H9 (cell line): ENCODE measurements at regions not wholly inside any gene's neighbourhood (a gene's known extent, or its start where the extent isn't known, plus 50 kb on each side); places are given as distances from the start of the nearest gene placed in this dataset.

ENCODE experiments used
- DNase-seq: peaks from one replicate; pipeline ENCODE4 v3.0.0-alpha.2; 2017
- H2AFZ ChIP-seq: one replicate; pipeline ENCODE4 v1.6.1; 2013; ENCODE audit warnings: mild to moderate bottlenecking, low read length, control low read depth, moderate library complexity
- H2AK5ac ChIP-seq: 2 replicates; pipeline ENCODE4 v1.6.1; 2013; ENCODE audit warnings: low read length, control low read depth, mixed read lengths; ENCODE audit not compliant: insufficient read length
- H2BK120ac ChIP-seq: one replicate; pipeline ENCODE4 v1.6.1; 2013; ENCODE audit warnings: low read depth, mild to moderate bottlenecking, low read length, control low read depth, inconsistent platforms; ENCODE audit not compliant: poor library complexity, severe bottlenecking
- H2BK12ac ChIP-seq: 2 replicates; pipeline ENCODE4 v1.6.1; 2013; ENCODE audit warnings: low read length, control low read depth, mixed read lengths, low read depth; ENCODE audit not compliant: insufficient read length
- H2BK15ac ChIP-seq: 2 replicates; pipeline ENCODE4 v1.6.1; 2013; ENCODE audit warnings: low read depth, low read length, control low read depth
- H2BK20ac ChIP-seq: one replicate; pipeline ENCODE4 v1.6.1; 2013; ENCODE audit warnings: low read depth, mild to moderate bottlenecking, low read length, control low read depth, inconsistent platforms; ENCODE audit not compliant: poor library complexity, severe bottlenecking
- H2BK5ac ChIP-seq: 2 replicates; pipeline ENCODE4 v1.6.1; 2013; ENCODE audit warnings: low read length, control low read depth, mixed read lengths; ENCODE audit not compliant: insufficient read length
- H3K14ac ChIP-seq: 2 replicates; pipeline ENCODE4 v1.6.1; 2013; ENCODE audit warnings: low read length, control low read depth; ENCODE audit not compliant: insufficient read depth
- H3K18ac ChIP-seq: 2 replicates; pipeline ENCODE4 v1.6.1; 2013; ENCODE audit warnings: low read depth, mild to moderate bottlenecking, mixed read lengths, low read length, control low read depth; ENCODE audit not compliant: insufficient read length
- H3K23ac ChIP-seq: 2 replicates; pipeline ENCODE4 v1.6.1; 2013; ENCODE audit warnings: low read length, control low read depth, mixed read lengths, low read depth; ENCODE audit not compliant: insufficient read length
- H3K23me2 ChIP-seq: 2 replicates; pipeline ENCODE4 v1.6.1; 2013; ENCODE audit warnings: low read depth, mild to moderate bottlenecking, mixed read lengths, low read length, control low read depth; ENCODE audit not compliant: insufficient read length, poor library complexity, severe bottlenecking
- H3K27ac ChIP-seq: 2 replicates; pipeline ENCODE4 v1.5.1; 2013; ENCODE audit warnings: low read length, control low read depth, mixed read lengths, low read depth; ENCODE audit not compliant: insufficient read length
- H3K27me3 ChIP-seq: 2 replicates; pipeline ENCODE4 v1.6.1; 2013; ENCODE audit warnings: low read length, control low read depth, inconsistent platforms; ENCODE audit not compliant: insufficient read depth
- H3K4ac ChIP-seq: 2 replicates; pipeline ENCODE4 v1.6.1; 2013; ENCODE audit warnings: low read depth, mild to moderate bottlenecking, control low read depth, inconsistent platforms, low read length, moderate library complexity
- H3K4me1 ChIP-seq: 2 replicates; pipeline ENCODE4 v1.6.1; 2013; ENCODE audit warnings: low read length, control low read depth, inconsistent platforms; ENCODE audit not compliant: insufficient read depth
- H3K4me2 ChIP-seq: 2 replicates; pipeline ENCODE4 v1.6.1; 2013; ENCODE audit warnings: low read length, control low read depth, mixed read lengths; ENCODE audit not compliant: insufficient read length, insufficient read depth
- H3K56ac ChIP-seq: 2 replicates; pipeline ENCODE4 v1.6.1; 2013; ENCODE audit warnings: low read depth, mild to moderate bottlenecking, mixed read lengths, low read length, control low read depth; ENCODE audit not compliant: insufficient read length
- H3K79me1 ChIP-seq: 2 replicates; pipeline ENCODE4 v1.6.1; 2013; ENCODE audit warnings: low read depth, mild to moderate bottlenecking, moderate library complexity, low read length, control low read depth, inconsistent platforms; ENCODE audit not compliant: insufficient read depth, poor library complexity, severe bottlenecking
- H3K79me2 ChIP-seq: 2 replicates; pipeline ENCODE4 v1.6.1; 2013; ENCODE audit warnings: low read length, control low read depth, inconsistent platforms; ENCODE audit not compliant: insufficient read depth
- H3K9ac ChIP-seq: 2 replicates; pipeline ENCODE4 v1.6.1; 2013; ENCODE audit warnings: low read length, control low read depth, mixed read lengths; ENCODE audit not compliant: insufficient read length; ENCODE audit errors: extremely low read depth
- H3K9me3 ChIP-seq: one replicate; pipeline ENCODE4 v1.6.1; 2013; ENCODE audit warnings: low read depth, low read length, inconsistent platforms; ENCODE audit not compliant: control insufficient read depth
- H3T11ph ChIP-seq: one replicate; pipeline ENCODE4 v1.6.1; 2013; ENCODE audit warnings: mild to moderate bottlenecking, low read length, control low read depth, inconsistent platforms
- H4K20me1 ChIP-seq: one replicate; pipeline ENCODE4 v1.6.1; 2013; ENCODE audit not compliant: control insufficient read depth, insufficient read length, insufficient read depth
- H4K5ac ChIP-seq: 2 replicates; pipeline ENCODE4 v1.6.1; 2013; ENCODE audit warnings: low read depth, mild to moderate bottlenecking, mixed read lengths, low read length, control low read depth; ENCODE audit not compliant: insufficient read length
- H4K8ac ChIP-seq: replicated peaks from 2 replicates; pipeline ENCODE4 v1.6.1; 2013; ENCODE audit warnings: low read length, control low read depth, mixed read lengths, low read depth; ENCODE audit not compliant: insufficient read length
- H4K91ac ChIP-seq: 2 replicates; pipeline ENCODE4 v1.6.1; 2013; ENCODE audit warnings: low read depth, mild to moderate bottlenecking, moderate library complexity, mixed read lengths, low read length, control low read depth; ENCODE audit not compliant: insufficient read length
- H3K27ac Mint-ChIP-seq, 3 experiments: 2 replicates in 2 of 3; 3 replicates in 1 of 3; pipeline ENCODE4 v1.8.0; 2020 to 2021; ENCODE audit warnings: mixed read lengths in 3 of 3, mild to moderate bottlenecking in 1 of 3, moderate library complexity in 1 of 3
- H3K27me3 Mint-ChIP-seq: 2 replicates; pipeline ENCODE4 v1.8.0; 2021; ENCODE audit warnings: low read depth, mild to moderate bottlenecking, moderate library complexity, mixed read lengths
- H3K36me3 Mint-ChIP-seq, 3 experiments: 2 replicates in 2 of 3; 3 replicates in 1 of 3; pipeline ENCODE4 v1.8.0; 2020 to 2021; ENCODE audit warnings: low read depth in 3 of 3, mixed read lengths in 3 of 3; ENCODE audit not compliant: insufficient read depth in 1 of 3
- H3K4me1 Mint-ChIP-seq, 2 experiments: 2 replicates each; pipeline ENCODE4 v1.8.0; 2020; ENCODE audit warnings: mixed read lengths in 2 of 2
- H3K4me3 Mint-ChIP-seq, 2 experiments: 2 replicates in 1 of 2; 3 replicates in 1 of 2; pipeline ENCODE4 v1.8.0; 2020 to 2021; ENCODE audit warnings: mild to moderate bottlenecking in 2 of 2, mixed read lengths in 2 of 2, moderate library complexity in 1 of 2
- H3K9me3 Mint-ChIP-seq, 2 experiments: 2 replicates in 1 of 2; 3 replicates in 1 of 2; pipeline ENCODE4 v1.8.0; 2020; ENCODE audit warnings: mild to moderate bottlenecking in 2 of 2, mixed read lengths in 2 of 2, moderate library complexity in 1 of 2
- WGBS: extraction: QIAGEN DNeasy Blood & Tissue Kit; methylation state at CpG from one replicate; pipeline ENCODE4 v1.1.7; 2013; ENCODE audit warnings: missing lambda C conversion rate, low lambda C conversion rate, mixed read lengths; ENCODE audit not compliant: insufficient read length; ENCODE audit errors: extremely low coverage; 5-methylcytosine and 5-hydroxymethylcytosine counted together
- TF ChIP-seq, protein P1 (sequence below): fragments of 200-600 bp; sonication (generic); conservative IDR thresholded peaks from 3 replicates; pipeline ENCODE4 v1.8.0; 2021; ENCODE audit warnings: antibody characterized with exemption, mild to moderate bottlenecking

DNA sequence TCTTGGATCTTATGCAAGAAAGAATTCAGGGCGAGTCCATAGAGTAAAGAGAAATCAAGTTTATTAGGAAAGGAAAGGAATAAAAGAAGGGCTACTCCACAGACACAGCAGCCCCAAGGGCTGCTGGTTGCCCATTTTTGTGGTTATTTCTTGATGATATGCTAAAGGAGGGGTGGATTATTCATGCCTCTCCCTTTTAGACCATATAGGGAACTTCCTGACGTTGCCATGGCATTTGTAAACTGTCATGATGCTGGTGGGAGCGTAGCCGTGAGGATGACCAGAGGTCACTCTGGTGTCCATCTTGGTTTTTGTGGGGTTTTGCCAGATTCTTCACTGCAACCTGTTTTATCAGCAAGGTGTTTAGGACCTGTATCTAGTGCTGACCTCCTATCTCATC, 115.4 kb upstream of the CARD11 start:
- peaks cover 15 to 18% of the 10 kb centered on the region in 2 experiments for H3K9me3 Mint-ChIP-seq
- H3K14ac ChIP-seq = no peak overlapping the region
- no peak overlapping the region for H2BK15ac ChIP-seq
- no peaks in the 10 kb centered on the region for H3K23me2 ChIP-seq
- no peaks in the 10 kb centered on the region for H3K27me3 ChIP-seq
- H3K23ac ChIP-seq = no peak overlapping the region
- H3K18ac ChIP-seq = no peak overlapping the region
- no peak overlapping the region for H3K27ac ChIP-seq
- no peak overlapping the region for H2BK12ac ChIP-seq
- no CpG with 5 or more reads among the region's 4 CpGs for WGBS
- no peak overlapping the region for H2BK5ac ChIP-seq
- DNase-seq = no peak
- H3K9ac ChIP-seq = no peak overlapping the region
- no peak overlapping the region for H3K56ac ChIP-seq
- no peak overlapping the region for H3K4me2 ChIP-seq
- H2AK5ac ChIP-seq = no peak overlapping the region
- no peak overlapping the region for H3T11ph ChIP-seq
- H3K4me1 ChIP-seq = no peaks in the 10 kb centered on the region
- no peak overlapping the region for H4K91ac ChIP-seq
- no peak overlapping the region for H4K8ac ChIP-seq
- H3K79me2 ChIP-seq = no peaks in the 10 kb centered on the region
- no peak overlapping the region for H4K5ac ChIP-seq
- H3K27ac Mint-ChIP-seq = no peak overlapping the region; a peak in 1 of 7 replicates
- no peaks in the 10 kb centered on the region for H3K79me1 ChIP-seq
- no peak overlapping the region for H2BK120ac ChIP-seq
- H2AFZ ChIP-seq = no peak overlapping the region
- H4K20me1 ChIP-seq = no peaks in the 10 kb centered on the region
- H3K9me3 ChIP-seq = no peaks in the 10 kb centered on the region
- no peak overlapping the region for H2BK20ac ChIP-seq
- peaks cover 11 to 15% of the 10 kb centered on the region in 2 experiments for H3K4me1 Mint-ChIP-seq
- no peak overlapping the region for H3K4ac ChIP-seq
- H3K36me3 Mint-ChIP-seq = peaks cover 0 to 8% (median 2%) of the 10 kb centered on the region in 3 experiments; a peak in 3 of 7 replicates
- no peak overlapping the region for H3K4me3 Mint-ChIP-seq
- TF ChIP-seq, protein P1, sequence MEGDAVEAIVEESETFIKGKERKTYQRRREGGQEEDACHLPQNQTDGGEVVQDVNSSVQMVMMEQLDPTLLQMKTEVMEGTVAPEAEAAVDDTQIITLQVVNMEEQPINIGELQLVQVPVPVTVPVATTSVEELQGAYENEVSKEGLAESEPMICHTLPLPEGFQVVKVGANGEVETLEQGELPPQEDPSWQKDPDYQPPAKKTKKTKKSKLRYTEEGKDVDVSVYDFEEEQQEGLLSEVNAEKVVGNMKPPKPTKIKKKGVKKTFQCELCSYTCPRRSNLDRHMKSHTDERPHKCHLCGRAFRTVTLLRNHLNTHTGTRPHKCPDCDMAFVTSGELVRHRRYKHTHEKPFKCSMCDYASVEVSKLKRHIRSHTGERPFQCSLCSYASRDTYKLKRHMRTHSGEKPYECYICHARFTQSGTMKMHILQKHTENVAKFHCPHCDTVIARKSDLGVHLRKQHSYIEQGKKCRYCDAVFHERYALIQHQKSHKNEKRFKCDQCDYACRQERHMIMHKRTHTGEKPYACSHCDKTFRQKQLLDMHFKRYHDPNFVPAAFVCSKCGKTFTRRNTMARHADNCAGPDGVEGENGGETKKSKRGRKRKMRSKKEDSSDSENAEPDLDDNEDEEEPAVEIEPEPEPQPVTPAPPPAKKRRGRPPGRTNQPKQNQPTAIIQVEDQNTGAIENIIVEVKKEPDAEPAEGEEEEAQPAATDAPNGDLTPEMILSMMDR = no peak
- H3K27me3 Mint-ChIP-seq = no peaks in the 10 kb centered on the region
